ENCODE measurements at regions not wholly inside any gene's neighbourhood (a gene's known extent, or its start where the extent isn't known, plus 50 kb on each side); places are given as distances from the start of the nearest gene placed in this dataset.

DNA sequence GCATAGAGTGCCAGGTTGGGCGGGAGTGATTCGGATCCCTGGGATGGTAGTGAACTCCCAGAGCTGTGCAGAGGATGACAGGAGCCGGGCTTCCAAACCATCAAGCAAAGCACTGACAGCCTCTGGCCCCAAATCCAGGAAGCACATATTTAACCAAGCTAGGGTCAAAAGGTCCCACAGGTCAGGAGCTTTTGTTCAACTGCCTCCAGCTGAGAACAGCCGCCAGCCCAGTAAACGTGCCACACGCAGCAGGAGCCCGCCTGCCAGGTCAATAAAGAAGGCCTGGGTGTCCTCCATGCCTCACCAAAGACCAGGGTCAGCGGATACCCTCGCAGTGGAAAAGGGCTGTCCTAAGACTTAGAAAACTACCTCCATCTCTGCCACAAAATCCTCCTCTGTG is 184.7 kb upstream of the LINGO1 start:
- Histone ChIP-seq H3K9me3 (ENCODE audit: control insufficient read depth, insufficient read depth, low read depth, low read length) (no peaks in the 10 kb centered on the region), H3K79me2 (ENCODE audit: control insufficient read depth, insufficient read depth, low read length) (no peaks in the 10 kb centered on the region), H2AFZ (ENCODE audit: low read length) (no peak overlapping the region), H3K27me3 (ENCODE audit: control insufficient read depth, insufficient read depth, low read length) (peaks cover 31% of the 10 kb centered on the region), H3K4me2 (ENCODE audit: extremely low read depth, insufficient read depth, low read length) (no peak overlapping the region), H3K4me3 (replicated peaks in 1 of 4; ENCODE audit: control extremely low read depth in 1 of 4, insufficient read depth in 1 of 4, low read depth in 3 of 4, low read length in 4 of 4) (no peak overlapping the region), H3K4me1 (ENCODE audit: control insufficient read depth, extremely low read depth, insufficient read depth, low read length) (no peaks in the 10 kb centered on the region), H3K36me3 (ENCODE audit: control insufficient read depth, insufficient read depth, low read length) (no peaks in the 10 kb centered on the region), H4K20me1 (ENCODE audit: control insufficient read depth, extremely low read depth, insufficient read depth, low read length) (no peaks in the 10 kb centered on the region), H3K27ac (ENCODE audit: insufficient read depth, low read length) (no peak overlapping the region), H3K9ac (ENCODE audit: insufficient read depth, low read length) (no peak overlapping the region)
- TF ChIP-seq EZH2 (IDR thresholded peaks at IDR 0.05; ENCODE audit: low read length, missing control alignments) (no peak), CTCF (conservative IDR thresholded peaks at IDR 0.05 in 1 of 2, IDR thresholded peaks at IDR 0.05 in 1 of 2; ENCODE audit: low read depth in 1 of 2, low read length in 2 of 2) (no peak)
- no peak for DNase-seq (ENCODE audit: low read depth in 2 of 2)

GRCh38 chr15:77816983-77817382 is 184.3 kb upstream of the LINGO1 start:
- no peak for TF ChIP-seq EZH2 (IDR thresholded peaks at IDR 0.05; ENCODE audit: low read length, missing control alignments)
- no peak for TF ChIP-seq CTCF (conservative IDR thresholded peaks at IDR 0.05 in 1 of 2, IDR thresholded peaks at IDR 0.05 in 1 of 2; ENCODE audit: low read depth in 1 of 2, low read length in 2 of 2)
- Histone ChIP-seq H3K9ac (ENCODE audit: insufficient read depth, low read length) (no peak overlapping the region), H3K36me3 (ENCODE audit: control insufficient read depth, insufficient read depth, low read length) (no peaks in the 10 kb centered on the region), H3K27me3 (ENCODE audit: control insufficient read depth, insufficient read depth, low read length) (peaks cover 31% of the 10 kb centered on the region), H2AFZ (ENCODE audit: low read length) (no peak overlapping the region), H3K4me2 (ENCODE audit: extremely low read depth, insufficient read depth, low read length) (no peak overlapping the region), H3K4me3 (replicated peaks in 1 of 4; ENCODE audit: control extremely low read depth in 1 of 4, insufficient read depth in 1 of 4, low read depth in 3 of 4, low read length in 4 of 4) (no peak overlapping the region), H3K4me1 (ENCODE audit: control insufficient read depth, extremely low read depth, insufficient read depth, low read length) (no peaks in the 10 kb centered on the region), H3K9me3 (ENCODE audit: control insufficient read depth, insufficient read depth, low read depth, low read length) (no peaks in the 10 kb centered on the region), H4K20me1 (ENCODE audit: control insufficient read depth, extremely low read depth, insufficient read depth, low read length) (no peaks in the 10 kb centered on the region), H3K79me2 (ENCODE audit: control insufficient read depth, insufficient read depth, low read length) (no peaks in the 10 kb centered on the region), H3K27ac (ENCODE audit: insufficient read depth, low read length) (no peak overlapping the region)
- no peak for DNase-seq (ENCODE audit: low read depth in 2 of 2)

- Histone ChIP-seq H3K79me2 (ENCODE audit: control insufficient read depth, insufficient read depth, low read length) (no peaks in the 10 kb centered on the region), H3K36me3 (ENCODE audit: control insufficient read depth, insufficient read depth, low read length) (no peaks in the 10 kb centered on the region), H3K27me3 (ENCODE audit: control insufficient read depth, insufficient read depth, low read length) (peaks cover 18% of the 10 kb centered on the region), H3K9me3 (ENCODE audit: control insufficient read depth, insufficient read depth, low read depth, low read length) (no peaks in the 10 kb centered on the region), H2AFZ (ENCODE audit: low read length) (no peak overlapping the region), H3K4me2 (ENCODE audit: extremely low read depth, insufficient read depth, low read length) (no peak overlapping the region), H3K4me3 (replicated peaks in 1 of 4; ENCODE audit: control extremely low read depth in 1 of 4, insufficient read depth in 1 of 4, low read depth in 3 of 4, low read length in 4 of 4) (no peak overlapping the region), H3K27ac (ENCODE audit: insufficient read depth, low read length) (no peak overlapping the region), H3K9ac (ENCODE audit: insufficient read depth, low read length) (no peak overlapping the region), H3K4me1 (ENCODE audit: control insufficient read depth, extremely low read depth, insufficient read depth, low read length) (no peaks in the 10 kb centered on the region), H4K20me1 (ENCODE audit: control insufficient read depth, extremely low read depth, insufficient read depth, low read length) (no peaks in the 10 kb centered on the region)
- no peak for DNase-seq (ENCODE audit: low read depth in 2 of 2)
- no peak for TF ChIP-seq CTCF (conservative IDR thresholded peaks at IDR 0.05 in 1 of 2, IDR thresholded peaks at IDR 0.05 in 1 of 2; ENCODE audit: low read depth in 1 of 2, low read length in 2 of 2)
- no peak for TF ChIP-seq EZH2 (IDR thresholded peaks at IDR 0.05; ENCODE audit: low read length, missing control alignments)
These were observed 182.3 kb upstream of the LINGO1 start for GRCh38 chr15:77815015-77815414.
